WTC11 (cell line): ENCODE measurements at regions not wholly inside any gene's neighbourhood (a gene's known extent, or its start where the extent isn't known, plus 50 kb on each side); places are given as distances from the start of the nearest gene placed in this dataset.

ENCODE experiments used
- ATAC-seq: fragments of 200-7000 bp; cut with Tn5 transposase; 2 replicates; pipeline ENCODE4 v1.10.0; 2021; ENCODE audit warnings: mild to moderate bottlenecking, moderate library complexity
- CTCF ChIA-PET: fragments of 300-600 bp; sonication (Branson Sonifier 250); formaldehyde crosslinking; loops from one replicate; lab custom pipeline; 2021; ENCODE audit warnings: antibody characterized with exemption; lab: Charles Lee
- POLR2A ChIA-PET: fragments of 350-600 bp; sonication (Branson Sonifier 250); formaldehyde crosslinking; loops from one replicate; lab custom pipeline; 2021; ENCODE audit warnings: antibody characterized with exemption; lab: Charles Lee
- DNase-seq: peaks from one replicate; pipeline ENCODE4 v3.0.0; 2021; ENCODE audit warnings: low spot score
- H3K27ac Mint-ChIP-seq: 2 replicates; pipeline ENCODE4 v1.8.0; 2021; ENCODE audit warnings: mixed read lengths
- H3K27me3 Mint-ChIP-seq: 2 replicates; pipeline ENCODE4 v1.8.0; 2021; ENCODE audit warnings: low read depth, mild to moderate bottlenecking, moderate library complexity, mixed read lengths
- H3K36me3 Mint-ChIP-seq: 2 replicates; pipeline ENCODE4 v1.8.0; 2021; ENCODE audit warnings: mixed read lengths
- H3K4me1 Mint-ChIP-seq: 2 replicates; pipeline ENCODE4 v1.8.0; 2022; ENCODE audit warnings: mixed read lengths
- H3K4me3 Mint-ChIP-seq: 2 replicates; pipeline ENCODE4 v1.8.0; 2021; ENCODE audit warnings: mild to moderate bottlenecking, moderate library complexity, mixed read lengths
- H3K9me3 Mint-ChIP-seq: 2 replicates; pipeline ENCODE4 v1.8.0; 2021; ENCODE audit warnings: mixed read lengths
- ATF1 ChIP-seq: sonication (generic); formaldehyde crosslinking; IDR thresholded peaks from 2 replicates; pipeline ENCODE4 v1.8.1; 2023; ENCODE audit warnings: mild to moderate bottlenecking, moderate library complexity, missing genetic modification reagents
- ETV6 ChIP-seq: sonication (generic); formaldehyde crosslinking; IDR thresholded peaks from 2 replicates; pipeline ENCODE4 v1.8.1; 2022; ENCODE audit warnings: mild to moderate bottlenecking, missing genetic modification reagents
- NFATC4 ChIP-seq: fragments of 250-450 bp; sonication (Bioruptor Pico); IDR thresholded peaks from 2 replicates; pipeline ENCODE4 v1.9.0; 2021; ENCODE audit warnings: mild to moderate bottlenecking
- NFE2L1 ChIP-seq: sonication (generic); formaldehyde crosslinking; IDR thresholded peaks from 2 replicates; pipeline ENCODE4 v1.8.1; 2023; ENCODE audit warnings: missing genetic modification reagents
- NR1H2 ChIP-seq: sonication (generic); formaldehyde crosslinking; IDR thresholded peaks from 2 replicates; pipeline ENCODE4 v1.9.0; 2021; ENCODE audit warnings: mild to moderate bottlenecking, moderate library complexity, missing genetic modification reagents
- SMAD4 ChIP-seq: sonication (generic); formaldehyde crosslinking; IDR thresholded peaks from 2 replicates; pipeline ENCODE4 v1.8.0; 2022; ENCODE audit warnings: mild to moderate bottlenecking, missing genetic modification reagents
- ZNF219 ChIP-seq: sonication (generic); formaldehyde crosslinking; IDR thresholded peaks from 2 replicates; pipeline ENCODE4 v1.8.0; 2023; ENCODE audit warnings: missing genetic modification reagents, mild to moderate bottlenecking, borderline replicate concordance
- ZNF416 ChIP-seq: fragments of 250-450 bp; sonication (Bioruptor Pico); IDR thresholded peaks from 2 replicates; pipeline ENCODE4 v1.9.0; 2021; ENCODE audit warnings: mild to moderate bottlenecking, inconsistent platforms
- TF ChIP-seq, protein P1 (sequence below): fragments of 250-450 bp; sonication (Bioruptor Pico); IDR thresholded peaks from 2 replicates; pipeline ENCODE4 v1.9.0; 2021; ENCODE audit warnings: moderate library complexity, mild to moderate bottlenecking, inconsistent platforms, borderline replicate concordance
- TF ChIP-seq, protein P2 (sequence below): sonication (generic); formaldehyde crosslinking; IDR thresholded peaks from 2 replicates; pipeline ENCODE4 v1.8.0; 2022; ENCODE audit warnings: mild to moderate bottlenecking, missing genetic modification reagents
- TF ChIP-seq, protein P3 (sequence below): fragments of 250-450 bp; sonication (Bioruptor Pico); IDR thresholded peaks from 2 replicates; pipeline ENCODE4 v1.8.0; 2021; ENCODE audit warnings: mild to moderate bottlenecking
- TF ChIP-seq, protein P4 (sequence below): sonication (generic); formaldehyde crosslinking; IDR thresholded peaks from 2 replicates; pipeline ENCODE4 v1.8.1; 2023; ENCODE audit warnings: mild to moderate bottlenecking, missing genetic modification reagents, borderline replicate concordance
- TF ChIP-seq, protein P5 (sequence below): sonication (generic); formaldehyde crosslinking; IDR thresholded peaks from 2 replicates; pipeline ENCODE4 v1.8.1; 2022; ENCODE audit warnings: missing genetic modification reagents, borderline replicate concordance
- TF ChIP-seq, protein P6 (sequence below): fragments of 200-600 bp; IDR thresholded peaks from 2 replicates; pipeline ENCODE4 v1.8.0; 2022; ENCODE audit warnings: antibody characterized with exemption

DNA sequence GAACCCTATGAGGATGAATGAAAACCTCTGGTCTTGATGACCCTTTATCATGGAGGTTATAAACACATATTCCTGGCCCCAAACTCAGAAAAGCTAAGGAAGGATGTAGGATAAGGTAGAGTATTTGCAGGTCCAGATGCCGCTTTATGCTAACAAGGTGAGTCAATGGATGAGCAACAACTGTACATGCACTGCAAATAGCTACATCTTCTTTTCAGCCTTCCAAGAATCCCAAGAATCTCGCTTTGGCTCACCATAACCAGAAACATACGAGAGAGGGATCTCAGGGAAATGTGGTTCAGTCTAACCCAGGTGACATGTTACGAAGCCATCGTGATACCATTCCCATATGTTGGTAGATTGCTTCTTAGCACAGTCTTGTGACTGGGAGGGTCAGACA, 152.3 kb upstream of the ANKH start (continued):
- TF ChIP-seq NR1H2 (CRISPR knock-in tag): no peak
- TF ChIP-seq, protein P1, sequence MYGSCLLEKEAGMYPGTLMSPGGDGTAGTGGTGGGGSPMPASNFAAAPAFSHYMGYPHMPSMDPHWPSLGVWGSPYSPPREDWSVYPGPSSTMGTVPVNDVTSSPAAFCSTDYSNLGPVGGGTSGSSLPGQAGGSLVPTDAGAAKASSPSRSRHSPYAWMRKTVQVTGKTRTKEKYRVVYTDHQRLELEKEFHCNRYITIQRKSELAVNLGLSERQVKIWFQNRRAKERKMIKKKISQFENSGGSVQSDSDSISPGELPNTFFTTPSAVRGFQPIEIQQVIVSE (CRISPR knock-in tag): no peak
- TF ChIP-seq ZNF416 (CRISPR knock-in tag): no peak
- no peak for TF ChIP-seq NFE2L1 (CRISPR knock-in tag)
- no peak for TF ChIP-seq NFATC4 (CRISPR knock-in tag)
- TF ChIP-seq ATF1: no peak
- TF ChIP-seq, protein P2, sequence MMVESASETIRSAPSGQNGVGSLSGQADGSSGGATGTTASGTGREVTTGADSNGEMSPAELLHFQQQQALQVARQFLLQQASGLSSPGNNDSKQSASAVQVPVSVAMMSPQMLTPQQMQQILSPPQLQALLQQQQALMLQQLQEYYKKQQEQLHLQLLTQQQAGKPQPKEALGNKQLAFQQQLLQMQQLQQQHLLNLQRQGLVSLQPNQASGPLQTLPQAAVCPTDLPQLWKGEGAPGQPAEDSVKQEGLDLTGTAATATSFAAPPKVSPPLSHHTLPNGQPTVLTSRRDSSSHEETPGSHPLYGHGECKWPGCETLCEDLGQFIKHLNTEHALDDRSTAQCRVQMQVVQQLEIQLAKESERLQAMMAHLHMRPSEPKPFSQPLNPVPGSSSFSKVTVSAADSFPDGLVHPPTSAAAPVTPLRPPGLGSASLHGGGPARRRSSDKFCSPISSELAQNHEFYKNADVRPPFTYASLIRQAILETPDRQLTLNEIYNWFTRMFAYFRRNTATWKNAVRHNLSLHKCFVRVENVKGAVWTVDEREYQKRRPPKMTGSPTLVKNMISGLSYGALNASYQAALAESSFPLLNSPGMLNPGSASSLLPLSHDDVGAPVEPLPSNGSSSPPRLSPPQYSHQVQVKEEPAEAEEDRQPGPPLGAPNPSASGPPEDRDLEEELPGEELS (CRISPR knock-in tag): no peak
- TF ChIP-seq, protein P3, sequence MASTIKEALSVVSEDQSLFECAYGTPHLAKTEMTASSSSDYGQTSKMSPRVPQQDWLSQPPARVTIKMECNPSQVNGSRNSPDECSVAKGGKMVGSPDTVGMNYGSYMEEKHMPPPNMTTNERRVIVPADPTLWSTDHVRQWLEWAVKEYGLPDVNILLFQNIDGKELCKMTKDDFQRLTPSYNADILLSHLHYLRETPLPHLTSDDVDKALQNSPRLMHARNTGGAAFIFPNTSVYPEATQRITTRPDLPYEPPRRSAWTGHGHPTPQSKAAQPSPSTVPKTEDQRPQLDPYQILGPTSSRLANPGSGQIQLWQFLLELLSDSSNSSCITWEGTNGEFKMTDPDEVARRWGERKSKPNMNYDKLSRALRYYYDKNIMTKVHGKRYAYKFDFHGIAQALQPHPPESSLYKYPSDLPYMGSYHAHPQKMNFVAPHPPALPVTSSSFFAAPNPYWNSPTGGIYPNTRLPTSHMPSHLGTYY (CRISPR knock-in tag): no peak
- no peak for TF ChIP-seq SMAD4
- TF ChIP-seq, protein P4, sequence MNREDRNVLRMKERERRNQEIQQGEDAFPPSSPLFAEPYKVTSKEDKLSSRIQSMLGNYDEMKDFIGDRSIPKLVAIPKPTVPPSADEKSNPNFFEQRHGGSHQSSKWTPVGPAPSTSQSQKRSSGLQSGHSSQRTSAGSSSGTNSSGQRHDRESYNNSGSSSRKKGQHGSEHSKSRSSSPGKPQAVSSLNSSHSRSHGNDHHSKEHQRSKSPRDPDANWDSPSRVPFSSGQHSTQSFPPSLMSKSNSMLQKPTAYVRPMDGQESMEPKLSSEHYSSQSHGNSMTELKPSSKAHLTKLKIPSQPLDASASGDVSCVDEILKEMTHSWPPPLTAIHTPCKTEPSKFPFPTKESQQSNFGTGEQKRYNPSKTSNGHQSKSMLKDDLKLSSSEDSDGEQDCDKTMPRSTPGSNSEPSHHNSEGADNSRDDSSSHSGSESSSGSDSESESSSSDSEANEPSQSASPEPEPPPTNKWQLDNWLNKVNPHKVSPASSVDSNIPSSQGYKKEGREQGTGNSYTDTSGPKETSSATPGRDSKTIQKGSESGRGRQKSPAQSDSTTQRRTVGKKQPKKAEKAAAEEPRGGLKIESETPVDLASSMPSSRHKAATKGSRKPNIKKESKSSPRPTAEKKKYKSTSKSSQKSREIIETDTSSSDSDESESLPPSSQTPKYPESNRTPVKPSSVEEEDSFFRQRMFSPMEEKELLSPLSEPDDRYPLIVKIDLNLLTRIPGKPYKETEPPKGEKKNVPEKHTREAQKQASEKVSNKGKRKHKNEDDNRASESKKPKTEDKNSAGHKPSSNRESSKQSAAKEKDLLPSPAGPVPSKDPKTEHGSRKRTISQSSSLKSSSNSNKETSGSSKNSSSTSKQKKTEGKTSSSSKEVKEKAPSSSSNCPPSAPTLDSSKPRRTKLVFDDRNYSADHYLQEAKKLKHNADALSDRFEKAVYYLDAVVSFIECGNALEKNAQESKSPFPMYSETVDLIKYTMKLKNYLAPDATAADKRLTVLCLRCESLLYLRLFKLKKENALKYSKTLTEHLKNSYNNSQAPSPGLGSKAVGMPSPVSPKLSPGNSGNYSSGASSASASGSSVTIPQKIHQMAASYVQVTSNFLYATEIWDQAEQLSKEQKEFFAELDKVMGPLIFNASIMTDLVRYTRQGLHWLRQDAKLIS (CRISPR knock-in tag): no peak
- TF ChIP-seq ZNF219 (CRISPR knock-in tag): no peak
- TF ChIP-seq ETV6 (CRISPR knock-in tag): no peak
- TF ChIP-seq, protein P5, sequence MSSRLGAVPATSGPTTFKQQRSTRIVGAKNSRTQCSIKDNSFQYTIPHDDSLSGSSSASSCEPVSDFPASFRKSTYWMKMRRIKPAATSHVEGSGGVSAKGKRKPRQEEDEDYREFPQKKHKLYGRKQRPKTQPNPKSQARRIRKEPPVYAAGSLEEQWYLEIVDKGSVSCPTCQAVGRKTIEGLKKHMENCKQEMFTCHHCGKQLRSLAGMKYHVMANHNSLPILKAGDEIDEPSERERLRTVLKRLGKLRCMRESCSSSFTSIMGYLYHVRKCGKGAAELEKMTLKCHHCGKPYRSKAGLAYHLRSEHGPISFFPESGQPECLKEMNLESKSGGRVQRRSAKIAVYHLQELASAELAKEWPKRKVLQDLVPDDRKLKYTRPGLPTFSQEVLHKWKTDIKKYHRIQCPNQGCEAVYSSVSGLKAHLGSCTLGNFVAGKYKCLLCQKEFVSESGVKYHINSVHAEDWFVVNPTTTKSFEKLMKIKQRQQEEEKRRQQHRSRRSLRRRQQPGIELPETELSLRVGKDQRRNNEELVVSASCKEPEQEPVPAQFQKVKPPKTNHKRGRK (CRISPR knock-in tag): no peak
- TF ChIP-seq, all 79 proteins: peak for 0

DNA sequence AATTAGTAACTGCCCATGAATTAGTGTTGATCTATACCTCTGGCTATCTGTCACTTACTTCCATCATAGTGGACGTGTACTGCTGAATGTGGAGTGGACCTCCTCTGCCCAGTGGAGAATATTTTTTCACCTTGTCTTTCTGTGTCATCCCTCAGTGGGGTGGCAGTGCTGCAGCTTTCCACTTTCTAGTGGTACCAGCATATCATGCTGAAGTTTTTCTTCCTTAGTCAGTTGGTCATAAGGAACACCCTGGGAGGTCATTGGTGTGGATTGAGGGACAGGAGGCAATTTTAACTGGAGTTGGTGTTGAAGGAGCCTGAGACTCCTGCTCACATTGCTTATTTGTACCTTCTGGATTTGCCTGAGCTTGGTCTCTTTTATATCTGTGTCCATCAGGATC, 151.7 kb upstream of the ANKH start:
- H3K4me3 Mint-ChIP-seq: no peak overlapping the region
- TF ChIP-seq, protein P6, sequence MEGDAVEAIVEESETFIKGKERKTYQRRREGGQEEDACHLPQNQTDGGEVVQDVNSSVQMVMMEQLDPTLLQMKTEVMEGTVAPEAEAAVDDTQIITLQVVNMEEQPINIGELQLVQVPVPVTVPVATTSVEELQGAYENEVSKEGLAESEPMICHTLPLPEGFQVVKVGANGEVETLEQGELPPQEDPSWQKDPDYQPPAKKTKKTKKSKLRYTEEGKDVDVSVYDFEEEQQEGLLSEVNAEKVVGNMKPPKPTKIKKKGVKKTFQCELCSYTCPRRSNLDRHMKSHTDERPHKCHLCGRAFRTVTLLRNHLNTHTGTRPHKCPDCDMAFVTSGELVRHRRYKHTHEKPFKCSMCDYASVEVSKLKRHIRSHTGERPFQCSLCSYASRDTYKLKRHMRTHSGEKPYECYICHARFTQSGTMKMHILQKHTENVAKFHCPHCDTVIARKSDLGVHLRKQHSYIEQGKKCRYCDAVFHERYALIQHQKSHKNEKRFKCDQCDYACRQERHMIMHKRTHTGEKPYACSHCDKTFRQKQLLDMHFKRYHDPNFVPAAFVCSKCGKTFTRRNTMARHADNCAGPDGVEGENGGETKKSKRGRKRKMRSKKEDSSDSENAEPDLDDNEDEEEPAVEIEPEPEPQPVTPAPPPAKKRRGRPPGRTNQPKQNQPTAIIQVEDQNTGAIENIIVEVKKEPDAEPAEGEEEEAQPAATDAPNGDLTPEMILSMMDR: no peak
- CTCF ChIA-PET: no interaction called here
- H3K36me3 Mint-ChIP-seq: no peaks in the 10 kb centered on the region
- DNase-seq: no peak
- peaks cover 13% of the 10 kb centered on the region; the same call in 1 of the 2 replicates for H3K9me3 Mint-ChIP-seq
- ATAC-seq: no peak
- no peak overlapping the region for H3K27ac Mint-ChIP-seq
- peaks cover 72% of the 10 kb centered on the region for H3K27me3 Mint-ChIP-seq
- POLR2A ChIA-PET: no interaction called here
- peaks cover 31% of the 10 kb centered on the region for H3K4me1 Mint-ChIP-seq
